Tibial artery (tissue), 4 donors: ENCODE measurements at regions not wholly inside any gene's neighbourhood (a gene's known extent, or its start where the extent isn't known, plus 50 kb on each side); places are given as distances from the start of the nearest gene placed in this dataset.

Source experiments
- DNase-seq, 2 donors: peaks; one replicate each; pipeline ENCODE4 v3.0.0-alpha.2; 2019
- H3K27ac ChIP-seq, 2 donors: fragments of 200-600 bp; sonication (generic) in 1 of 2; 1 replicate in 1 of 2; 2 replicates in 1 of 2; pipeline ENCODE4 v1.5.1; 2018 to 2019; ENCODE audit warnings: mild to moderate bottlenecking in 1 of 2
- H3K27me3 ChIP-seq, 2 donors: fragments of 200-600 bp; sonication (generic) in 1 of 2; one replicate each; pipeline versions ENCODE4 v1.5.1 to v1.6.0; 2016 to 2019
- H3K36me3 ChIP-seq, 3 donors: fragments of 200-600 bp; sonication (generic) in 2 of 3; one replicate each; pipeline ENCODE4 v1.5.1; 2016 to 2019; ENCODE audit warnings: mild to moderate bottlenecking in 2 of 3
- H3K4me1 ChIP-seq, 4 donors: fragments of 200-600 bp; sonication (generic) in 2 of 4; 1 replicate in 3 of 4; 2 replicates in 1 of 4; pipeline ENCODE4 v1.5.1; 2016 to 2019
- H3K4me3 ChIP-seq, 2 donors: fragments of 200-600 bp; sonication (generic) in 1 of 2; 1 replicate in 1 of 2; 2 replicates in 1 of 2; pipeline ENCODE4 v1.5.1; 2018 to 2019; ENCODE audit warnings: mild to moderate bottlenecking in 2 of 2
- H3K9me3 ChIP-seq, 3 donors: fragments of 200-600 bp; sonication (generic) in 1 of 3; one replicate each; pipeline ENCODE4 v1.5.1; 2016 to 2019
- CTCF ChIP-seq, 2 experiments: fragments of 200-600 bp in 1 of 2; fragments of 450-650 bp in 1 of 2; IDR thresholded peaks; one replicate each; pipeline ENCODE4 v1.5.1; 2017 to 2019; ENCODE audit warnings: antibody characterized with exemption in 2 of 2, mild to moderate bottlenecking in 1 of 2, moderate library complexity in 1 of 2
- intact Hi-C: fragments of 100-400 bp; cut with DNase I; formaldehyde crosslinking; loops from one replicate; pipeline ENCODE4 v1.15.0; 2023; ENCODE audit warnings: low total_unique reads

- Histone ChIP-seq H3K27ac (no peak overlapping the region), H3K9me3 (no peaks in the 10 kb centered on the region), H3K36me3 (no peaks in the 10 kb centered on the region), H3K4me3 (no peak overlapping the region), H3K4me1 (no peaks in the 10 kb centered on the region), H3K27me3 (no peaks in the 10 kb centered on the region)
- intact Hi-C loops: no loop called here
- TF ChIP-seq CTCF (IDR thresholded peaks at IDR 0.05): no peak
- no peak for DNase-seq
Measured at GRCh38 chr10:78934994-78935602, 133.7 kb upstream of the ZMIZ1 start.

- no peaks in the 10 kb centered on the region for H3K9me3 ChIP-seq
- intact Hi-C loops: no loop called here
- no peak for TF ChIP-seq CTCF (IDR thresholded peaks at IDR 0.05)
- H3K27me3 ChIP-seq: no peaks in the 10 kb centered on the region
- H3K4me3 ChIP-seq: no peak overlapping the region
- no peaks in the 10 kb centered on the region for H3K36me3 ChIP-seq
- no peak overlapping the region for H3K27ac ChIP-seq
- DNase-seq: no peak
- H3K4me1 ChIP-seq: no peaks in the 10 kb centered on the region
Measured at GRCh38 chr10:78935697-78936407, 132.9 kb upstream of the ZMIZ1 start.

GRCh38 chr10:78936412-78937342 lies 132.1 kb upstream of the ZMIZ1 start:
- Histone ChIP-seq H3K36me3 (no peaks in the 10 kb centered on the region), H3K4me3 (no peak overlapping the region), H3K4me1 (no peaks in the 10 kb centered on the region), H3K27ac (no peak overlapping the region), H3K27me3 (no peaks in the 10 kb centered on the region), H3K9me3 (no peaks in the 10 kb centered on the region)
- no peak for TF ChIP-seq CTCF (IDR thresholded peaks at IDR 0.05)
- intact Hi-C loops: no loop called here
- DNase-seq: no peak

- no peaks in the 10 kb centered on the region for H3K36me3 ChIP-seq
- H3K27me3 ChIP-seq: no peaks in the 10 kb centered on the region
- no peak overlapping the region for H3K4me3 ChIP-seq
- DNase-seq: no peak
- H3K27ac ChIP-seq: no peak overlapping the region
- no peaks in the 10 kb centered on the region for H3K4me1 ChIP-seq
- intact Hi-C loops: no loop called here
- TF ChIP-seq CTCF (IDR thresholded peaks at IDR 0.05): no peak
- no peaks in the 10 kb centered on the region for H3K9me3 ChIP-seq
Measured at GRCh38 chr10:78937393-78937792, 131.4 kb upstream of the ZMIZ1 start.

GRCh38 chr10:78937800-78938694 lies 130.7 kb upstream of the ZMIZ1 start:
- no peaks in the 10 kb centered on the region for H3K4me1 ChIP-seq
- no peak overlapping the region for H3K4me3 ChIP-seq
- no peak overlapping the region for H3K27ac ChIP-seq
- TF ChIP-seq CTCF (IDR thresholded peaks at IDR 0.05): peak in 1 of 2 experiments; percentile 4
- no peaks in the 10 kb centered on the region for H3K9me3 ChIP-seq
- no peaks in the 10 kb centered on the region for H3K36me3 ChIP-seq
- DNase-seq: no peak
- intact Hi-C loops: no loop called here
- H3K27me3 ChIP-seq: no peaks in the 10 kb centered on the region
